ENCODE measurements at regions not wholly inside any gene's neighbourhood (a gene's known extent, or its start where the extent isn't known, plus 50 kb on each side); places are given as distances from the start of the nearest gene placed in this dataset.

DNA sequence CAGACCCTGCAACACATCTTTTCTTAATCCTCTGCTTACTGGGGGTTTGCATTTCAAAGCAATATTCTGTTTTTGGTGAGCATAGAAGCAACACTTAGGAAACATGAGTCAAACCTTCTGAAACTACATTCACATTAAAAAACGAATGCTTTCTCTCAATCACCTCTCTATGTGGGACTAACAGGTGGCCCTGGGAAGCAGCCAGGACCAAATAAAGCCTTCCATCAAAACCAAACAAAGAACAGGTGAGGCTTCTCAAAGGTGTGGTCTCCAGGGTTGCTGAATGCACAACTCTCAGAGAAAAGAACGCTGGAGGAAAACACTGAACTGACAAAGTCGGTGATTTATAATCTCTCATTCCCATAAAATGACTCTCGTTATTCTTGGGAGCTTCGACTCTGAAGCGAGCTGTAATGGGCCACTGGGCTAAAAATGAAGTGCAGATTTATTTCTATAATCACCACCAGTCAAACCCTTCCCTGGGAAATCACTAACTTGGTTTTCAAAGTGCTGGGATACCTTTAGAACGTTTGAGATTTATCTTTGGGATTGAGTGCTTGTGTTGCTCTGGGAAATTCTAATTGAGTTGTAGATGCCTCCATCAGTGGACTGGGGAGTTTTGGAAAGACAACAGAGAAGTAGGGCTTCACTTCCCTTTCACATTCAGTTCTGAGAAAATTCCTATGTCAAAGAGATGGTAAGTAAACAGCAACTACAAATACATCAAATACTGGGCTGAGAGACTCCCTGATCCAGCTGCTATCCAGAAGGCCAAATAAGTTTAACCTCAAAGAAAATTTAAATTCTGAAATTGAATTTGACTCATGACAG, 262.0 kb upstream of the TMPO start:
- WGBS, 5 donors, result 54 to 71% (median 64%) methylated on average over 7 of the region's 7 CpGs
- DNase-seq, result no peak
- TF ChIP-seq POLR2A (IDR thresholded peaks at IDR 0.05) (no peak), POLR2AphosphoS5 (IDR thresholded peaks at IDR 0.05) (no peak), CTCF (IDR thresholded peaks at IDR 0.05 in 8 of 11, conservative IDR thresholded peaks at IDR 0.05 in 3 of 11) (no peak)
- no peak overlapping the region for H3K27ac ChIP-seq
- H3K9me3 ChIP-seq, result no peaks in the 10 kb centered on the region
- no peaks in the 10 kb centered on the region for H3K36me3 ChIP-seq
- H3K27me3 ChIP-seq (replicated peaks in 1 of 7), result no peaks in the 10 kb centered on the region
- H3K4me3 ChIP-seq, result no peak overlapping the region
- H3K4me1 ChIP-seq, result no peaks in the 10 kb centered on the region
- intact Hi-C loops (cut with DNase I; ENCODE audit: low total_unique reads), result no loop called here

DNA sequence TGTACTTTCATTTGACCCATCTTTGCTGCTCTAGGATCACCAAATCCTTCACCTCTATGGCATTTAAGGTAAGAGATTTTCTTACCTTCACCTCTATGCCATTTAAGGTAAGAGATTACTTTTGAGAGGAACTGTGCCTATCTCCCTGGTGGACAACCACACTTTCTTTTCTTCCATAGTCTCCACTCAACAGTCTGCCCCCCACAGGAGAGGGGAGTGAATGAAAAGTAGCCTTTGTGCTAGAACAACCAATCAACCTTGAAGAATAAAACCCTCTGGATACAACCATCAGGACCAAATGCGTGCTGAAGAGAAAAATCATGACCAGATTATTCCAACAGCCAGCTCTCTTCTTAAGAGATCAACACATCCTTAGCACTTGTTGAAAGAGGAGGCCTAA, 258.6 kb upstream of the TMPO start:
- no peak overlapping the region for H3K27ac ChIP-seq
- no peaks in the 10 kb centered on the region for H3K4me1 ChIP-seq
- no peak overlapping the region for H3K4me3 ChIP-seq
- H3K36me3 ChIP-seq, result no peaks in the 10 kb centered on the region
- 90 to 100% (median 96%) methylated on average over 1 of the region's 1 CpG for WGBS, 5 donors
- intact Hi-C loops (cut with DNase I; ENCODE audit: low total_unique reads), result no loop called here
- TF ChIP-seq POLR2AphosphoS5 (IDR thresholded peaks at IDR 0.05) (no peak), POLR2A (IDR thresholded peaks at IDR 0.05) (no peak), CTCF (IDR thresholded peaks at IDR 0.05 in 8 of 11, conservative IDR thresholded peaks at IDR 0.05 in 3 of 11) (no peak)
- no peak for DNase-seq
- H3K27me3 ChIP-seq (replicated peaks in 1 of 7), result no peaks in the 10 kb centered on the region
- no peaks in the 10 kb centered on the region for H3K9me3 ChIP-seq

- peaks cover 0 to 4% (median 0%) of the 10 kb centered on the region in 7 donors for H3K27me3 ChIP-seq (replicated peaks in 1 of 7)
- WGBS, 5 donors, result 74 to 90% (median 82%) methylated on average over 5 of the region's 5 CpGs
- intact Hi-C loops (cut with DNase I; ENCODE audit: low total_unique reads), result no loop called here
These were observed 255.7 kb upstream of the TMPO start for GRCh38 chr12:98259693-98260092.

More at GRCh38 chr12:98259693-98260092, 255.7 kb upstream of the TMPO start:
- H3K9me3 ChIP-seq, result no peaks in the 10 kb centered on the region
- H3K4me3 ChIP-seq, result no peak overlapping the region
- H3K4me1 ChIP-seq, result no peaks in the 10 kb centered on the region
- no peak overlapping the region for H3K27ac ChIP-seq
- TF ChIP-seq POLR2AphosphoS5 (IDR thresholded peaks at IDR 0.05) (no peak), CTCF (IDR thresholded peaks at IDR 0.05 in 8 of 11, conservative IDR thresholded peaks at IDR 0.05 in 3 of 11) (no peak), POLR2A (IDR thresholded peaks at IDR 0.05) (no peak)
- no peak for DNase-seq
- H3K36me3 ChIP-seq, result no peaks in the 10 kb centered on the region

Measured in spleen (tissue), 11 donors.